22Rv1 (cell line): ENCODE measurements at regions not wholly inside any gene's neighbourhood (a gene's known extent, or its start where the extent isn't known, plus 50 kb on each side); places are given as distances from the start of the nearest gene placed in this dataset.

Experiments
- ZFX ChIP-seq: fragments of 450-650 bp; IDR thresholded peaks from 2 replicates; pipeline ENCODE4 v1.6.1; 2017; ENCODE audit warnings: antibody characterized with exemption, borderline replicate concordance
- TF ChIP-seq, protein P1 (sequence below): fragments of 450-650 bp; IDR thresholded peaks from 2 replicates; pipeline ENCODE4 v1.5.1; 2017; ENCODE audit warnings: mild to moderate bottlenecking

- TF ChIP-seq, protein P1, sequence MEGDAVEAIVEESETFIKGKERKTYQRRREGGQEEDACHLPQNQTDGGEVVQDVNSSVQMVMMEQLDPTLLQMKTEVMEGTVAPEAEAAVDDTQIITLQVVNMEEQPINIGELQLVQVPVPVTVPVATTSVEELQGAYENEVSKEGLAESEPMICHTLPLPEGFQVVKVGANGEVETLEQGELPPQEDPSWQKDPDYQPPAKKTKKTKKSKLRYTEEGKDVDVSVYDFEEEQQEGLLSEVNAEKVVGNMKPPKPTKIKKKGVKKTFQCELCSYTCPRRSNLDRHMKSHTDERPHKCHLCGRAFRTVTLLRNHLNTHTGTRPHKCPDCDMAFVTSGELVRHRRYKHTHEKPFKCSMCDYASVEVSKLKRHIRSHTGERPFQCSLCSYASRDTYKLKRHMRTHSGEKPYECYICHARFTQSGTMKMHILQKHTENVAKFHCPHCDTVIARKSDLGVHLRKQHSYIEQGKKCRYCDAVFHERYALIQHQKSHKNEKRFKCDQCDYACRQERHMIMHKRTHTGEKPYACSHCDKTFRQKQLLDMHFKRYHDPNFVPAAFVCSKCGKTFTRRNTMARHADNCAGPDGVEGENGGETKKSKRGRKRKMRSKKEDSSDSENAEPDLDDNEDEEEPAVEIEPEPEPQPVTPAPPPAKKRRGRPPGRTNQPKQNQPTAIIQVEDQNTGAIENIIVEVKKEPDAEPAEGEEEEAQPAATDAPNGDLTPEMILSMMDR, result no peak
- TF ChIP-seq ZFX, result no peak
Observed at GRCh38 chrX:95884186-95884585, 800.5 kb upstream of the DIAPH2 start.
